Retina (tissue), 1 donor: ENCODE measurements at regions not wholly inside any gene's neighbourhood (a gene's known extent, or its start where the extent isn't known, plus 50 kb on each side); places are given as distances from the start of the nearest gene placed in this dataset.
"Not testable (repeated sequence)": the region's sequence is repeated elsewhere in the genome, so short reads cannot be mapped to it uniquely, and the experiment has no call there.

Source experiments
- DNase-seq: peaks from one replicate; pipeline ENCODE4 v3.0.0-alpha.2; 2016

DNA sequence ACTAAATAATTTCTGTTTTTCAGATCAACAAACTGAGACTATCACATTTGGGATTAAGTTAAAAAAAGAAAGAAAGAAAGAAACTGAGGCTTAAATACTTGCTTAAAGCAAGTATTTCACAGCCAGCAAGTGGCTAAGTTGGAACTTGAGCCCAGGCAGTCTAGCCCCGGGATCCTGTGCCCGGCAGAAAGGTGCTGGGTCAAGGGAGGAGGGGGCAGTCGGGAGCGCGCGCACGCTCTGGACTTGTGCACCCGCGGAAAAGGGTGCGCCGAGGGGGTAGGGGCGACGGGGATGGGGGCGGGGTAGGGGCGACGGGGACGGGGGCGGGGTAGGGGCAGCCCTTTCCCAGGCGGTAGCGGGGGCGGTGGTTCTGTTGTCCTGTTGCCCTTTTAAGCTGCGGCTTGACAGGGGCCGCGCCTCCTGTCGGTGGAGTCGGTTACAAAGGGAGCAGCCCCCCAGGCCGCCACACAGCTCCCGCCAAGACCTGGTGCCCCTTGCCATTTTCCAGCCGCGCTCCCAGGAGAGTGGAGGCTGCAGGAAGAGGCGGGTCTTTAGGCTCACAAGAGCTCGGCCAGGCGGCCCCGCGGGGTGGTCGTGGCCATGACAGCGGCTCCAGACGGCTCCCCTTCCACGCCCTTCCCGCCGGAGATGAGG is 60.6 kb downstream of the GOLGA8T start:
- DNase-seq: peak; percentile 48

- peak; percentile 69 for DNase-seq
These were observed 61.1 kb downstream of the GOLGA8T start for GRCh38 chr15:30196009-30196375.

GRCh38 chr15:30196769-30197168 is 61.9 kb downstream of the GOLGA8T start:
- DNase-seq: not testable (repeated sequence)

DNA sequence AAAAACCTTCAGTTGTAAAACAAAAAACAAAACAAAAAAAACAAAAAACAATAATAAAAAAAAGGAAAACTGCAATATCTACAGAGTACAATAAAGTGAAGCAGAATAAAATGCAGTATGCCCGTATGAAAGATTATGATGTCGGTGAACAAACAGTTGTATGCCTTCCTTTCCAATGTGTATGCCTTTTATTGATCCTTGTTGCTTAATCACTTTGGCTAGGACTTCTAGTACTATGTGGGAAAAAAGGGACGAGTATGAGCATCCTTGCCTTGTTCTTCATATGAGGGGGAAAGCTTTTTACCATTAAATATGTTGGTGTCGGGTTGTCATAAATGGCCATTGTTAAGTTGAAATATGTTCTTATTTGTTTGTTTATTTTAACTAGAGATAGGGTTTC is 66.7 kb downstream of the GOLGA8T start:
- DNase-seq: not testable (repeated sequence)

DNA sequence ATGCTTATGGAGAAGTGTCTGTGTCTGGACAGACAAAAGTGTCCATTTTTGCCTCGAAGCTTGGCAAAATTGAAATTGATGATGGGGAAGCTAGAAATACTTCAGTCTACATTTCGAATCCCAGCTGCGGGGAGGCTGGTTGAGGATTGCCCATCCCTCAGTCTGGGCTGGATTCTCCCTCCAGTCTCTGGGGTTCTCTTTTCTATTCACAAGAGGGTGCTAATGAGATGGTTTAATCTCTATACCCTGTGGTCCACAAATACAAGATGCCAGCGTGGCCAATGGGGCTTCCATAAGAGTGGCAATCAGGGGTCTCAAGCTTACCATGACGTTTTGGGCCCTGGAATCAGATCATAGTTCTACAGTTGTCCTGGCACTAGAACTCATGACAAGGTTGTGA is 78.9 kb downstream of the GOLGA8T start:
- DNase-seq: not testable (repeated sequence)

DNA sequence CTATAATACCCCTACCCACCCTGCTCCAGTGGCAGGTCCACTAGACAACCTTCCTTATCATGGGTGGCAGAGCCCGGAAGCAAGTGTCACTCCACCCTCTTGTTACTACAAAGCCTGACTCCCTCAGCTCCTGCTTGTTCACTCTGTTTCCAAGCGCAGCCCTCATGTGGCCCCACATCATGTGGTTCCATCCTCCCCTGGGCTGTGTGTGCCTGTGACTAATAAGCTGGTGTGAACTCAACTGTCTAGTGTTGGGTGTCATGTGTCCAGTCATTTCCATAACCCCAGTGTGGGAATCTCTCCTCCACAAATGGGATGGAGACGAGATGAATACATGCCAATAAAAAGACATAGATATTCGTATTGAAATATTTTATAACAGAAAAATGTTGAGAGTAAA is 87.0 kb downstream of the GOLGA8T start:
- DNase-seq: not testable (repeated sequence)

- DNase-seq: not testable (repeated sequence)
These were observed 88.1 kb downstream of the GOLGA8T start for GRCh38 chr15:30222798-30223591.

GRCh38 chr15:30225233-30225891 is 90.5 kb downstream of the GOLGA8T start:
- peak; percentile 2 for DNase-seq

DNA sequence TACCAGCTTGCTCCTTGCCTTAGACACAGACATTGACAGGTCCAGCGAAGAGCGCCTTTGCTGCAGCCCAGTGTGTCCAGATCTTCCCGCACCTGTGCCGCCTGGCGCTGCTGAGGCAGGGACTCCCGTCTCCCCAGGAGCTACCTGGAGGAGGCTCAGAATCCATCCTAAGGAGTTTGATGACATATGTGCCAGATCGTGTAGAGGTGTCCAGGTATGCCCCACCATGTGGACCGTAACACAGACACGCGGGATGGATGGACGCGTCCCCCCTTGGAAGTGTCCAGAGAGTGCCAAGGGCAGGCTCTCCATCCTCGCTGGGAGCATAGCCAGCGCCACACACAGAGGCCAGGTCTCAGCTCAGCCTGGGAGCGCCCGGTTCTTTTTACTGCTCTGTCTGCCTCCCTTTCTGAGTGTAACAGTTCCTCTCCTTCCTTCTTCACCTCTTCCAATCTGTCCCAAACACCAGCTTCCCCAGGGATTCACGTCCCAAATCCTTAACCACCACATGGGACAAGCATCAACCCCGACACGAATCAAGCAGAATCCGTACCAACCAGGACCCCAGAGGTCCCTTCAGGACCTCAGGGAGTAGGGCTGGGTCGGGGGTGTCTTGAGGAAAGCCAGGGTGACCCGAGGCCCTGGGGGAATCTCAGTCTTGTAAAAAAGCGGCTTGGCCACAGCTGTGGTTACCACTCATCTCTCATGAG is 126.7 kb downstream of the GOLGA8T start:
- DNase-seq: not testable (repeated sequence)

DNA sequence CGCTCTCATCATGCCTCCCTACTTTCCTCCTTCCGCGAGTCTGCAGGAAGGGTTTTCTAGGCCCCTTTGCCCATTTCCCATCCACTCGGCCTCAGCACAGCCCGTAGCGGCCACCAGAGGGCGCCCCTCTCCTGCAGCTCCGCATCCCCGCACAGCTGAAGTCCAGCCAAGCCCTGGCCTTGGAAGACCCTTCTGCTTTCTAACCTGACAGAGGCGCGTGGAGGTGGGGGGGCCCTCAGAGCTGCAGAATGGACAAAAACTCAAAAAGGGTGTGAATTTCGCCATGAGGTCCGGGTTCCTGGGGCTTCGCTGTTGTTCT is 127.2 kb downstream of the GOLGA8T start:
- DNase-seq: not testable (repeated sequence)

DNA sequence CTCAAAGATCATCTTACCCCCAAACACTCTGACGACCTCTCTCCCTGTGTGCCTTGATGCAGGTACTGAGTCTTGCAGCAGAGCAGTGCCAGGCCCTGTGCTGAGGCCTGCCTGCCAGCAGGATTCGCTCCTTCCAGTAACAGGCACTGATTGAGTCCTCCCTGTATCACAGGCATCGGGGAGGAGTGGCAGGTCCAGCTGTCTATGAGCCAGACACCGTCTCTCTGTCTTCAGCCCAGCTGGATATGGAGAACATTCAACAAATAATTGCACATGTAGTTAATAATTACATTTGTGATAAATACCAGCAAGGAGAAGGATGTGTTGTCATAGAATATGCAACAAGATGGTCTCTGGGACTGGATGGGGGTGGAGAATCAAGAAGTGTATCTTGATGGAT is 129.1 kb downstream of the GOLGA8T start:
- DNase-seq: not testable (repeated sequence)

GRCh38 chr15:30295150-30295844 is 98.0 kb downstream of the CHRFAM7A start:
- DNase-seq: not testable (repeated sequence)

DNA sequence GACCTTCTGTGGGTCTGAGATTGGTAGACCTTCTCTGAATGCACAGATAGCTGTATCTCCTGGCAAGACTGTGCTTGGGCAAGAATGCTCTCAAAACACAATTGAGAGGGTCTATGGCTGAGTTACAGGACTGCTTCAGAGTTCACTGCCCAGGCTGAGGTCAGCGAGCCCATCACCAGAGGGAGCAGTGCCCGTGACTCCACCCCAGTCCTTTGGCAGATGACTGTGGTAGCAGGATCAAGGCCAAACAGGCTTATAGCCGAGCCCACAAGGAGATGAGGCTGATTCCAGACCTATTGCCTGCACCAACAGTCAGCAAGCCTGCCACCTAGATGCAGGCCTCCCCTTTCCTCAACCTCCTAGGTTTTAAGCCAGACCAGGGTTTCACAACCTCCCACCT is 89.4 kb downstream of the CHRFAM7A start:
- DNase-seq: not testable (repeated sequence)
